KG1 (cell line): ENCODE measurements at regions not wholly inside any gene's neighbourhood (a gene's known extent, or its start where the extent isn't known, plus 50 kb on each side); places are given as distances from the start of the nearest gene placed in this dataset.
"Not testable (repeated sequence)": the region's sequence is repeated elsewhere in the genome, so short reads cannot be mapped to it uniquely, and the experiment has no call there.

ENCODE experiments used
- DNase-seq: peaks from one replicate; lab custom pipeline; 2025; lab: John Stamatoyannopoulos, UW

- DNase-seq, result no peak
These were observed 615.1 kb downstream of the TLE1 start for GRCh38 chr9:81074221-81074620.

- DNase-seq, result no peak
These were observed 615.5 kb downstream of the TLE1 start for GRCh38 chr9:81073821-81074220.

GRCh38 chr9:81072758-81073157 lies 616.6 kb downstream of the TLE1 start:
- DNase-seq, result no peak

GRCh38 chr9:81071108-81071507 lies 618.2 kb downstream of the TLE1 start:
- DNase-seq, result no peak

GRCh38 chr9:81070689-81071088 lies 618.7 kb downstream of the TLE1 start:
- DNase-seq, result no peak

- no peak for DNase-seq
These were observed 619.4 kb downstream of the TLE1 start for GRCh38 chr9:81069923-81070322.

- DNase-seq, result no peak
These were observed 620.1 kb downstream of the TLE1 start for GRCh38 chr9:81069038-81069795.

- DNase-seq, result not testable (repeated sequence)
These were observed 626.4 kb downstream of the TLE1 start for GRCh38 chr9:81062995-81063394.

GRCh38 chr9:81058782-81059181 lies 630.6 kb downstream of the TLE1 start:
- no peak for DNase-seq

- no peak for DNase-seq
These were observed 635.9 kb downstream of the TLE1 start for GRCh38 chr9:81053298-81054025.

- no peak for DNase-seq
These were observed 636.5 kb downstream of the TLE1 start for GRCh38 chr9:81052846-81053245.

GRCh38 chr9:81047280-81047679 lies 642.1 kb downstream of the TLE1 start:
- DNase-seq, result no peak

GRCh38 chr9:81045658-81046057 lies 643.7 kb downstream of the TLE1 start:
- no peak for DNase-seq

- no peak for DNase-seq
These were observed 651.5 kb downstream of the TLE1 start for GRCh38 chr9:81037889-81038288.

- no peak for DNase-seq
These were observed 653.7 kb downstream of the TLE1 start for GRCh38 chr9:81035601-81036000.

- no peak for DNase-seq
These were observed 654.2 kb downstream of the TLE1 start for GRCh38 chr9:81035171-81035570.

GRCh38 chr9:81032831-81033230 lies 656.5 kb downstream of the TLE1 start:
- DNase-seq, result no peak

- no peak for DNase-seq
These were observed 657.2 kb downstream of the TLE1 start for GRCh38 chr9:81032030-81032572.

GRCh38 chr9:81031422-81032029 lies 657.8 kb downstream of the TLE1 start:
- no peak for DNase-seq

- no peak for DNase-seq
These were observed 659.3 kb downstream of the TLE1 start for GRCh38 chr9:81030027-81030426.

GRCh38 chr9:81028504-81028903 lies 660.8 kb downstream of the TLE1 start:
- no peak for DNase-seq

GRCh38 chr9:81022177-81022576 lies 667.2 kb downstream of the TLE1 start:
- no peak for DNase-seq

GRCh38 chr9:81014945-81015344 lies 674.4 kb downstream of the TLE1 start:
- not testable (repeated sequence) for DNase-seq
